GM21447 (cell line): ENCODE measurements at regions not wholly inside any gene's neighbourhood (a gene's known extent, or its start where the extent isn't known, plus 50 kb on each side); places are given as distances from the start of the nearest gene placed in this dataset.
"Not testable (repeated sequence)": the region's sequence is repeated elsewhere in the genome, so short reads cannot be mapped to it uniquely, and the experiment has no call there.

Experiments used
- ATAC-seq: cut with Tn5 transposase; IDR thresholded peaks from one replicate; pipeline ENCODE4 v1.9.1; 2021; ENCODE audit not compliant: unreplicated experiment

- no peak for ATAC-seq
These were observed 265.8 kb upstream of the TRPC7 start for GRCh38 chr5:136631186-136631585.

- ATAC-seq, result no peak
These were observed 263.9 kb upstream of the TRPC7 start for GRCh38 chr5:136629125-136629792.

GRCh38 chr5:136626531-136626930, 261.2 kb upstream of the TRPC7 start:
- no peak for ATAC-seq

- ATAC-seq, result no peak
These were observed 257.4 kb upstream of the TRPC7 start for GRCh38 chr5:136622747-136623146.

- no peak for ATAC-seq
These were observed 256.4 kb upstream of the TRPC7 start for GRCh38 chr5:136621743-136622142.

- no peak for ATAC-seq
These were observed 255.3 kb upstream of the TRPC7 start for GRCh38 chr5:136620621-136621020.

- ATAC-seq, result no peak
These were observed 254.7 kb upstream of the TRPC7 start for GRCh38 chr5:136620016-136620419.

GRCh38 chr5:136619556-136619955, 254.2 kb upstream of the TRPC7 start:
- ATAC-seq, result no peak

GRCh38 chr5:136615251-136616119, 250.1 kb upstream of the TRPC7 start:
- ATAC-seq, result no peak

GRCh38 chr5:136613230-136613629, 247.9 kb upstream of the TRPC7 start:
- ATAC-seq, result no peak

GRCh38 chr5:136605638-136606037, 240.3 kb upstream of the TRPC7 start:
- ATAC-seq, result no peak

GRCh38 chr5:136600306-136600705, 235.0 kb upstream of the TRPC7 start:
- no peak for ATAC-seq

GRCh38 chr5:136598802-136599404, 233.6 kb upstream of the TRPC7 start:
- no peak for ATAC-seq

- no peak for ATAC-seq
These were observed 229.1 kb upstream of the TRPC7 start for GRCh38 chr5:136594416-136594815.

- ATAC-seq, result no peak
These were observed 225.2 kb upstream of the TRPC7 start for GRCh38 chr5:136590581-136590980.

GRCh38 chr5:136586196-136586595, 220.9 kb upstream of the TRPC7 start:
- ATAC-seq, result no peak

GRCh38 chr5:136584474-136584873, 219.1 kb upstream of the TRPC7 start:
- ATAC-seq, result no peak

GRCh38 chr5:136579238-136579637, 213.9 kb upstream of the TRPC7 start:
- no peak for ATAC-seq

- not testable (repeated sequence) for ATAC-seq
These were observed 204.5 kb upstream of the TRPC7 start for GRCh38 chr5:136569875-136570274.

- not testable (repeated sequence) for ATAC-seq
These were observed 200.1 kb upstream of the TRPC7 start for GRCh38 chr5:136565457-136565856.

GRCh38 chr5:136565050-136565449, 199.7 kb upstream of the TRPC7 start:
- ATAC-seq, result not testable (repeated sequence)

- not testable (repeated sequence) for ATAC-seq
These were observed 199.1 kb upstream of the TRPC7 start for GRCh38 chr5:136564431-136564830.
